GM19023 (cell line): ENCODE measurements at regions not wholly inside any gene's neighbourhood (a gene's known extent, or its start where the extent isn't known, plus 50 kb on each side); places are given as distances from the start of the nearest gene placed in this dataset.

Source experiments
- ATAC-seq: cut with Tn5 transposase; IDR thresholded peaks from one replicate; pipeline ENCODE4 v1.9.1; 2021; ENCODE audit warnings: mild to moderate bottlenecking, moderate library complexity; ENCODE audit not compliant: unreplicated experiment

GRCh38 chr20:19923762-19924161 is 93.4 kb upstream of the NAA20 start:
- no peak for ATAC-seq

- ATAC-seq = no peak
These were observed 92.9 kb upstream of the NAA20 start for GRCh38 chr20:19924255-19924654.

GRCh38 chr20:19926591-19926990 is 90.6 kb upstream of the NAA20 start:
- no peak for ATAC-seq

- ATAC-seq = no peak
These were observed 88.7 kb upstream of the NAA20 start for GRCh38 chr20:19928328-19929011.

GRCh38 chr20:19929012-19929360 is 88.2 kb upstream of the NAA20 start:
- no peak for ATAC-seq

GRCh38 chr20:19929481-19930145 is 87.5 kb upstream of the NAA20 start:
- ATAC-seq = no peak

GRCh38 chr20:19930426-19930825 is 86.7 kb upstream of the NAA20 start:
- no peak for ATAC-seq

- no peak for ATAC-seq
These were observed 84.9 kb upstream of the NAA20 start for GRCh38 chr20:19932170-19932667.

GRCh38 chr20:19934792-19935491 is 82.2 kb upstream of the NAA20 start:
- ATAC-seq = no peak

GRCh38 chr20:19935842-19936241 is 81.3 kb upstream of the NAA20 start:
- ATAC-seq = no peak

GRCh38 chr20:19936466-19937200 is 80.5 kb upstream of the NAA20 start:
- no peak for ATAC-seq

- no peak for ATAC-seq
These were observed 79.9 kb upstream of the NAA20 start for GRCh38 chr20:19937218-19937617.

- ATAC-seq = peak; percentile 69
These were observed 79.3 kb upstream of the NAA20 start for GRCh38 chr20:19937651-19938420.

GRCh38 chr20:19938421-19939090 is 78.6 kb upstream of the NAA20 start:
- no peak for ATAC-seq

GRCh38 chr20:19940988-19941460 is 76.1 kb upstream of the NAA20 start:
- no peak for ATAC-seq

- no peak for ATAC-seq
These were observed 74.6 kb upstream of the NAA20 start for GRCh38 chr20:19942611-19943010.

- ATAC-seq = no peak
These were observed 74.1 kb upstream of the NAA20 start for GRCh38 chr20:19943061-19943521.

- peak; percentile 53 for ATAC-seq
These were observed 72.2 kb upstream of the NAA20 start for GRCh38 chr20:19944772-19945459.
